GM21723 (cell line): ENCODE measurements at regions not wholly inside any gene's neighbourhood (a gene's known extent, or its start where the extent isn't known, plus 50 kb on each side); places are given as distances from the start of the nearest gene placed in this dataset.
"Not testable (repeated sequence)": the region's sequence is repeated elsewhere in the genome, so short reads cannot be mapped to it uniquely, and the experiment has no call there.

Source experiments
- ATAC-seq: cut with Tn5 transposase; IDR thresholded peaks from one replicate; pipeline ENCODE4 v1.9.1; 2021; ENCODE audit warnings: mild to moderate bottlenecking, moderate library complexity; ENCODE audit not compliant: unreplicated experiment

- no peak for ATAC-seq
Measured at GRCh38 chr14:55766071-55766470, 186.1 kb downstream of the KTN1 start.

GRCh38 chr14:55767286-55767685, 187.3 kb downstream of the KTN1 start:
- ATAC-seq = no peak

- no peak for ATAC-seq
Measured at GRCh38 chr14:55769877-55770276, 189.9 kb downstream of the KTN1 start.

- ATAC-seq = no peak
Measured at GRCh38 chr14:55771242-55771981, 191.4 kb downstream of the KTN1 start.

- ATAC-seq = no peak
Measured at GRCh38 chr14:55772486-55772885, 192.5 kb downstream of the KTN1 start.

GRCh38 chr14:55773312-55773711, 193.3 kb downstream of the KTN1 start:
- ATAC-seq = no peak

- ATAC-seq = no peak
Measured at GRCh38 chr14:55773984-55774545, 194.1 kb downstream of the KTN1 start.

- no peak for ATAC-seq
Measured at GRCh38 chr14:55777877-55778276, 197.9 kb downstream of the KTN1 start.

GRCh38 chr14:55780156-55780946, 200.3 kb downstream of the KTN1 start:
- ATAC-seq = no peak

GRCh38 chr14:55781046-55781445, 201.0 kb downstream of the KTN1 start:
- no peak for ATAC-seq

GRCh38 chr14:55782166-55782565, 202.2 kb downstream of the KTN1 start:
- no peak for ATAC-seq

GRCh38 chr14:55789406-55789805, 209.4 kb downstream of the KTN1 start:
- no peak for ATAC-seq

- no peak for ATAC-seq
Measured at GRCh38 chr14:55794655-55795595, 214.9 kb downstream of the KTN1 start.

GRCh38 chr14:55796513-55796912, 216.5 kb downstream of the KTN1 start:
- not testable (repeated sequence) for ATAC-seq

GRCh38 chr14:55798406-55798805, 218.4 kb downstream of the KTN1 start:
- no peak for ATAC-seq

GRCh38 chr14:55799508-55800095, 219.6 kb downstream of the KTN1 start:
- ATAC-seq = no peak

GRCh38 chr14:55800156-55800785, 220.3 kb downstream of the KTN1 start:
- no peak for ATAC-seq

- ATAC-seq = no peak
Measured at GRCh38 chr14:55801121-55801520, 221.1 kb downstream of the KTN1 start.

GRCh38 chr14:55802986-55803872, 223.2 kb downstream of the KTN1 start:
- ATAC-seq = no peak
